GM12873 (cell line): ENCODE measurements at regions not wholly inside any gene's neighbourhood (a gene's known extent, or its start where the extent isn't known, plus 50 kb on each side); places are given as distances from the start of the nearest gene placed in this dataset.

Source experiments
- CTCF ChIP-seq: IDR thresholded peaks from 2 replicates; pipeline ENCODE4 v1.5.1; 2012; ENCODE audit warnings: low read depth, mild to moderate bottlenecking, moderate library complexity, low read length, control low read depth; ENCODE audit not compliant: insufficient read depth; ENCODE audit errors: missing control alignments

GRCh38 chr16:64121473-64121872, 1000.4 kb downstream of the CDH11 start:
- TF ChIP-seq CTCF, result no peak

- no peak for TF ChIP-seq CTCF
Measured at GRCh38 chr16:64116151-64116550, 1005.7 kb downstream of the CDH11 start.

- TF ChIP-seq CTCF, result no peak
Measured at GRCh38 chr16:64109241-64109640, 1012.6 kb downstream of the CDH11 start.

GRCh38 chr16:64102654-64103053, 1019.2 kb downstream of the CDH11 start:
- no peak for TF ChIP-seq CTCF

GRCh38 chr16:64098451-64098850, 1023.4 kb downstream of the CDH11 start:
- TF ChIP-seq CTCF, result no peak

GRCh38 chr16:64096689-64097088, 1025.2 kb downstream of the CDH11 start:
- no peak for TF ChIP-seq CTCF

GRCh38 chr16:64094992-64095634, 1026.8 kb downstream of the CDH11 start:
- TF ChIP-seq CTCF, result no peak
